SK-N-MC (cell line): ENCODE measurements at regions not wholly inside any gene's neighbourhood (a gene's known extent, or its start where the extent isn't known, plus 50 kb on each side); places are given as distances from the start of the nearest gene placed in this dataset.

Experiments
- EZH2 ChIP-seq: fragments of 200-600 bp; sonication (generic); IDR thresholded peaks from one replicate; pipeline ENCODE4 v1.6.1; 2017; ENCODE audit warnings: antibody characterized with exemption
- POLR2AphosphoS5 ChIP-seq: IDR thresholded peaks from 2 replicates; pipeline ENCODE4 v1.6.1; 2012; ENCODE audit warnings: mild to moderate bottlenecking, low read depth, low read length, borderline replicate concordance

DNA sequence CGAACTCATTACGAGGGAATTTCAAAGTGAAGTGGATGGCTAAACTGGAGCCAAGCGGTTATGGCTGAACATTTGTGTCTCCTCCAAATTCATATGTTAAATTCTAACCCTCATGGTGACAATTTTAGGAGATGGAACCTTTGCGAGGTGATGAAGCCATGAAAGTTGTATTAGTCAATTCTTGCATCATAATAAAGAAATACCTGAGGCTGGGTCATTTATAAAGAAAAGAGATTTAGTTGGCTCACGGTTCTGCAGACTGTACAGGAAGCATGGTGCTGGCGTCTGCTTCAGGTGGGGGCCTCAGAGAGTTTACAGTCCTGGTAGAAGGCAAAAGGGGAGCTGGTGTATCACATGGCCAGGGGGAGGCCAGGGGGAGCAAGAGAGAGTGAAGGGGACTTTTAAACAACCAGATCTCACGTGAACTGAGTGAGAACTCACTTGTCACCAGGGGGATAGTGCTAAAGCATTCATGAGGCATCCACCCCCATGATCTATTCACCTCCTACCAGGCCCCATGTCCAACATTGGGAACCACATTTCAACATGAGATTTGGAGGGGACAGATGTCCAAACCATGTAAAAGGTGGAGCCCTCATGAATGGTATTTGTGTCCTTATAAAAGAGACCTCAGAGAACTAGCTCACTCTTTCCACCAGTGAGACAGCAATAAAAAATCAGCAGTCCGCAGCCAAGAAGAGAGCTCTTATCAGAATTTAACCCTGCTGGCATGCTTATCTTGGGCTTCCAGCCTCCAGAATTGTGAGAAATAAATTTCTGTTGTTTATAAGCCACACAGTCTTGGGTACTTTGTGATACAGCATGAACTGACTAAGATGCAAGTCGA is 143.4 kb downstream of the MTRR start:
- no peak for TF ChIP-seq EZH2
- no peak for TF ChIP-seq POLR2AphosphoS5
